HG03139 (cell line): ENCODE measurements at regions not wholly inside any gene's neighbourhood (a gene's known extent, or its start where the extent isn't known, plus 50 kb on each side); places are given as distances from the start of the nearest gene placed in this dataset.
"Not testable (repeated sequence)": the region's sequence is repeated elsewhere in the genome, so short reads cannot be mapped to it uniquely, and the experiment has no call there.

Source experiments
- ATAC-seq: cut with Tn5 transposase; IDR thresholded peaks from one replicate; pipeline ENCODE4 v1.9.1; 2021; ENCODE audit not compliant: unreplicated experiment

GRCh38 chr5:13640270-13640669 is 304.2 kb downstream of the DNAH5 start:
- ATAC-seq, result no peak

GRCh38 chr5:13632676-13633075 is 311.8 kb downstream of the DNAH5 start:
- ATAC-seq, result no peak

GRCh38 chr5:13629218-13629617 is 315.3 kb downstream of the DNAH5 start:
- ATAC-seq, result no peak

- no peak for ATAC-seq
These were observed 316.6 kb downstream of the DNAH5 start for GRCh38 chr5:13627673-13628454.

GRCh38 chr5:13625616-13626198 is 318.8 kb downstream of the DNAH5 start:
- no peak for ATAC-seq

GRCh38 chr5:13624283-13625074 is 320.0 kb downstream of the DNAH5 start:
- no peak for ATAC-seq

- ATAC-seq, result no peak
These were observed 330.9 kb downstream of the DNAH5 start for GRCh38 chr5:13613621-13614020.

GRCh38 chr5:13611604-13612003 is 332.9 kb downstream of the DNAH5 start:
- ATAC-seq, result no peak

- ATAC-seq, result no peak
These were observed 335.0 kb downstream of the DNAH5 start for GRCh38 chr5:13609504-13609903.

- ATAC-seq, result no peak
These were observed 338.4 kb downstream of the DNAH5 start for GRCh38 chr5:13606051-13606450.

GRCh38 chr5:13601112-13601511 is 343.4 kb downstream of the DNAH5 start:
- ATAC-seq, result no peak

- ATAC-seq, result no peak
These were observed 348.5 kb downstream of the DNAH5 start for GRCh38 chr5:13595978-13596377.

GRCh38 chr5:13591621-13592020 is 352.9 kb downstream of the DNAH5 start:
- no peak for ATAC-seq

- ATAC-seq, result no peak
These were observed 359.2 kb downstream of the DNAH5 start for GRCh38 chr5:13585324-13585723.

GRCh38 chr5:13581914-13582313 is 362.6 kb downstream of the DNAH5 start:
- no peak for ATAC-seq

GRCh38 chr5:13581132-13581531 is 363.4 kb downstream of the DNAH5 start:
- ATAC-seq, result no peak

- no peak for ATAC-seq
These were observed 364.4 kb downstream of the DNAH5 start for GRCh38 chr5:13580058-13580457.

GRCh38 chr5:13579091-13579490 is 365.4 kb downstream of the DNAH5 start:
- ATAC-seq, result not testable (repeated sequence)

- not testable (repeated sequence) for ATAC-seq
These were observed 366.0 kb downstream of the DNAH5 start for GRCh38 chr5:13578311-13579039.

- ATAC-seq, result no peak
These were observed 369.9 kb downstream of the DNAH5 start for GRCh38 chr5:13574574-13574973.

- no peak for ATAC-seq
These were observed 372.3 kb downstream of the DNAH5 start for GRCh38 chr5:13572163-13572562.
